Renal cortex interstitium (tissue), 11 donors: ENCODE measurements at regions not wholly inside any gene's neighbourhood (a gene's known extent, or its start where the extent isn't known, plus 50 kb on each side); places are given as distances from the start of the nearest gene placed in this dataset.
A peak's percentile ranks its signal among the peaks of the same experiment; 100 is the strongest.
"Not testable (repeated sequence)": the region's sequence is repeated elsewhere in the genome, so short reads cannot be mapped to it uniquely, and the experiment has no call there.

Experiments used
- DNase-seq, 11 donors: peaks; one replicate each; pipeline ENCODE4 v3.0.0-alpha.2; 2013; ENCODE audit warnings: low read depth in 9 of 11, low spot score in 4 of 11; ENCODE audit errors: extremely low read depth in 1 of 11

DNA sequence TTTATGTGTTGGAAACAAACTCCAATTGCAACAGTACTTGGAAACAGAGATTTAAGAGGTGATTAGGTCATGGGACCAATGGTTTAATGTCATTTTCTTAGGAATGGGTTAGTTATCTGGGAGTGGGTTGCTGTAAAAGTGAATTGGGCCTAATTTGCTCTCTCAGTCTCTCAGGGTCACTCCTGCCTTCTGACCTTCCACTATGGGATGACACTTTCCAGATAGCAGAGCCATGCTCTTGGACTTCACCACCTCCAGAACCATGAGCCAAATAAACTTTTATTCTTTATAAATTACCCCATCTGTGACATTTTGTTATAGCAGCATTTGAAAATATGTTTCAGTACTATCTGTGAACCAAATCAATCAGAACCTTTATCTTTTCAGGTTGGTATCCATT is 1509.1 kb downstream of the REEP3 start:
- no peak for DNase-seq

DNA sequence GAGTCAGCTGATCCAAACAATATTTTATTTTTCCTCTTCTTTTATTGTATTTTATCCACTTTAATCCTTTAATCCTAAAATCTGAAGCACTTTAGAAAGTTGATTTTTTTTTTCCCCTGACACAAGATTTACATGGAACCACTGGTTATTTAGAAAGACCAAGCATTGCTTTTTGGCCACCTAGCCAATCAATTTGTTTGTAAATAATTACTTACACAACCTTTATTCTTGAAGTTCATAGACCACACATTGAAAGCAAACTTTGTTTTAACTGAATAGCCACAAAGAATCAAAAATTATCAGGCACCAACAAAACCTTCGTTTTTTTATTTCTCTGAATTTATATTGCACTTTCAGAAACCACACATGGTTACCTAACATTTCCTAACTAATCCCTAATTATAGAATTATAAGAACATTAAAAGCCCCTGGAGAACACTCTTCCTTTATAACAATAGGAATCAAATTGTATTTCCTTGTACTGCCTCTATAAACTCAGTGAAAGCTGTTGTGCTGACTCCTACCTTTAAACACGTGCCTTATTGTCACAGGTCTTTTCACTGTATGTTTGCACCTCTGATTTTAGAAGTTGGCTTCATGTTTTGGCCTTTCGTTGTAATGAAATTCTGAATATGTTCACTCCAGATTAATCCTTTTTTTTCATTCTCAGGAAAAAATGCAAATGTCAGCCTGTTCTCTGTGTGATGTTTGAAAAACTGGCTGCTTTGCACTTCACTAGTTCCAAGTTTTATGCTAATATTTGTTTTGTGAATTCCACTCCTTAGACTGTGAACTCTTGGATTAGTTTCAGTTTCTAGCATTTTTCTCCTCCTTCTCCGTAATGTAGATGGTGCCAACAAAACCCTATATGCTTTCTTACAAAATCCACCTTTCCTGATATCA is 1511.9 kb downstream of the REEP3 start:
- peak in 1 of 11 donors; percentile 9 for DNase-seq

DNA sequence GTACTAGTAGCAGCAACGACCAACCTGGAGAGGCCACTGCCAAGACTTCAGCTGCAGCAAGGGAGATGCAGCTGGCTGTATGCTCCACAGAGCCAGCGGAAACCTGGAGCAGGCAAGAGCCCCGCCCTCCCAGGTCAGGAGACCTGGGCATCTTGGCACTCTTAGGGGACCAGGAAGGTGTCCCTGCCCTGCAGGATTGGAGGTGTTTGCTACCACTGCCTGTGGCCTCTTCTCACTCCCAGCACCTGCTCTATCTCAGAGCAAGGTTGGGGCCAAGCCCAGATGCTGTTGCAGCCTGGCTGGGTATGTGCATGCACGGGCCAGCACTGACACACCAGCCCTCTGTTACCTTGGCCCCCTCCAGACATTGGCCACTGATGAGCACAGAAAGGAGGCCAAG is 1512.8 kb downstream of the REEP3 start:
- DNase-seq, result no peak

DNA sequence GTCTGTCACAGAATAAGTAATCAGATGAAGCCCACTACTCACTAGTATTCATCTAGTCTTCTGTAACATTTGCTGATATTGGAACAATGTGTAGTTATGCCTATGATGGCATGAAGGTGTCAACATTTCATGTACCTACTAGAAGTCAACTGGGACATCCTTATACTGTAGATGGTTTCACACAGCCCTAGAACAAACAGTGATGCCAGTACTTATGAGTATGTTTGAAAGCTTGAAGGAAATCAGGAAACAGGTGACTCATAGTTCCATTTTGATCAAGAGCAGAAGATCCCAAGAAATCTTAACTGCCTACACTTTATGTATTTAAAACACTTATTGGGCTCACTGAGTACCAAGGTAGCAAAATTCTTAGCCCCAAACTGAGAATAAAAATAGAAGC is 1519.6 kb downstream of the REEP3 start:
- no peak for DNase-seq

DNA sequence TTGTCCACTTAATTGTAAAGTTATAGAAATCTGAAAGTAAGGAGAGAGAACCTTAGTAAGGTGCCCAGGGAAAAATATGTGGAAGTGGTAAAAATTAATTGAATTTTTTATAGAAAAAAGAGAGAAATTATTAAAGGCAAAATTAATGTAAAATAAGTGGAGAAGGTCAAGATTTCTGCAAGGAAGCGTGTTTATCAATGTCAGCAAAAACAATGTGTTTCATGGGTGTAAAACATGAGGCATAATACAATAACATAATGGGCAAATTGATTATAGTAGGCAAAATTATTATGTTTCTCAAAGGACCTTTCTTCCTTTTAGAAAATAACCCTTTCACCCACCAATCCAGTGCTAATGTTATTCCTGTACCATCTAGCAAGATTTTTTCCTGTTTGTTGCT is 1520.1 kb downstream of the REEP3 start:
- no peak for DNase-seq

DNA sequence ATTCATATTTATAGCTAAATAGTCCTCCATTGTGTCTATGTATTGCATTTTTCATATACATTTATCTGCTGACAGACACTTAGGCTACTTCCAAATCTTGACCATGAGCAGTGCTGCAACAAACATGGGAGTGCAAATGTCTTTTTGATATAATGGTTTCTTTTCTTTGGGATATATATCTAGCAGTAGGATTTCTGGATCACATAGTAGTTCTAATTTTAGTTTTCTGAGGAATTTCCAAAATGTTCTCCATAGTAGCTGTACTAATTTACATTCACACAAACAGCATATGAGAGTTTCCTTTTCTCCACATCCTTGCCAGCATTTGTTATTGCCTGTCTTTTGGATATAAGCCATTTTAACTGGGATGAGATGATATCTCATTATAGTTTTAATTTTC is 1521.3 kb downstream of the REEP3 start:
- DNase-seq, result no peak

DNA sequence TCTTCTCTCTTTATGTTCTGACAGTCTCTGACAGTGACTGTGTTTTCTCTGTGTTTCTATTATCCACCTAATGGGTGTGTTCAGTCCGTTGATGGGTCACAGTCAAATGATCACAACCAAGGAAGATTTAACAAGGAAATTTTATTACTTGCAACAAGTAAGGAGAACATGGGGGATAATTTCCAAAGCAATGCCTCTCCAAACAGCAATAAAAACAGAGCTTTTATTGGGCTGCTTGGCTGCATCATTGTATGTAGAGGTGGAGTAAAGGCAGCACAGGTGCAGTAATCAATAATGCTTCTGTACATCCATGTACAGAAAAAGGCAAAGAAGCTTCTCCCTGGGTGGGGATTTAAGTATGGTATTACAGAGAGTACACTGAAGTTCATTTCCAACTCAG is 1525.6 kb downstream of the REEP3 start:
- no peak for DNase-seq

DNA sequence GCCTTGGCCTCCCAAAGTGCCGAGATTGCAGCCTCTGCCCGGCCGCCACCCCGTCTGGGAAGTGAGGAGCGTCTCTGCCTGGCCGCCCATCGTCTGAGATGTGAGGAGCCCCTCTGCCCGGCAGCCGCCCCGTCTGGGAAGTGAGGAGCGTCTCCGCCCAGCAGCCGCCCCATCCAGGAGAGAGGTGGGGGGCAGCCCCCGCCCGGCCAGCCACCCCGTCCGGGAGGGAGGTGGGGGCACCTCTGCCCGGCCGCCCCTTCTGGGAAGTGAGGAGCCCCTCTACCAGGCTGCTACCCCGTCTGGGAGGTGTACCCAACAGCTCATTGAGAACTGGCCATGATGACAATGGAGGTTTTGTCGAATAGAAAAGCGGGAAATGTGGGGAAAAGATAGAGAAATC is 1530.9 kb downstream of the REEP3 start:
- not testable (repeated sequence) for DNase-seq

DNA sequence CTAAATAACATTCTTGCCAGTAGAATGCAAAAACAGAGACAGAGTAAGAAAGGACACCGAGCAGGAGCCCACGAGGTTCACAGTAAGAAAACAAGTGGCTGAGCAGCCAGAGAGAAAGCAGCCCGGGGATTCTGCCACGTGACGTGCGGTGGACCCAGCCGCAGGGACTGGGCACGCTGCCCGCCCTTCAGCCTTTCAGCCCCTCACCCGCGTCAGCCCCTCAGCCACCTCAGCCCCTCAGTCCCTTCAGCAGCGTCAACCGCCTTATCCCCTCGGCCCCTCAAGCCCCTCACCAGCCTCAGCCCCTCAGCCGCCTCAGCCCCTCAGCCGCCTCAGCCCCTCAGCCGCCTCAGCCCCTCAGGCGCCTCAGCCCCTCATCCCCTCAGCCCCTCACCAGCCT is 1532.2 kb downstream of the REEP3 start:
- not testable (repeated sequence) for DNase-seq

DNA sequence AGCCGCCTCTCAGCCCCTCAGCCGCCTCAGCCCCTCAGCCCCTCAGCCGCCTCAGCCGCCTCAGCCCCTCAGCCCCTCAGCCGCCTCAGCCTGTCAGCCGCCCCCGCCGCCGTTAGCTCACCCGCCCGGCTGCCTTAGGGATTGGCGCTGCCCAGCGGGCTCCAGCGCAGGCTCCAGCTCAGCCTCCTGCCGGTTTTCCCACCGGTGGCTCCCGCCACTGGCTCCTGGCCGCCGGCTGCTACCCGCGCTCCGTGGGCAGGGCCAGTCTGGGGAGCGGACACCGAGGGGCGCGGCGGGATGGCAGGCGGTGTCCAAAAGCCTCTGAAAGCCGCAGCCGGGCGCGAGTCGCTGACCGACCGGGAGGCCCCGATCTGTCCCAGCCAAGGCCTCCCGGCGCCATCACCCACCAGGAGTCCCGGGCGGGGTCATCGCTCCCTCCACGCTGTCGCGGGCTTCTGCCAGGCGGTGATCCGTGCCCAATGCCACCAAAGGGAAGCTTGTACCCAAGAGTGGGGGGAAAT is 1532.7 kb downstream of the REEP3 start:
- DNase-seq, result not testable (repeated sequence)

DNA sequence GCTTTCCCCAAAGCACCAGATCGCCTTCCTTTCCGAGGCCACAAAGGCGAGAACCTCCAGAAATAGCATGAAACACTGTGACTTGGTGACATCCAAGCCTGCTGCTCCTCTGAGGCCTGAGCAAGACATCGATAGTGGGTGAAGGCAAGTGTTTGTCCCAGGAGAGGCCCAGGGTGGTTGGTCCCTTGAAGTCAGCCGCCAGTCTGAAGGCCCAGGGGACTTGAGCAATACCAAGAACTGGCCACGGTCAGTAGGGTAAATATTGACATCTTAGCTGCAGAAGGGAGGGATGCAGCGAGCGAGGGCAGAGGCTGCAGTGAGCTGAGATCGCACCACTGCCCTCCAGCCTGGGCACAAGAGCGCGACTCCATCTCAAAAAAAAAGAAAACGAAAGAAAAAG is 1533.5 kb downstream of the REEP3 start:
- not testable (repeated sequence) for DNase-seq

DNA sequence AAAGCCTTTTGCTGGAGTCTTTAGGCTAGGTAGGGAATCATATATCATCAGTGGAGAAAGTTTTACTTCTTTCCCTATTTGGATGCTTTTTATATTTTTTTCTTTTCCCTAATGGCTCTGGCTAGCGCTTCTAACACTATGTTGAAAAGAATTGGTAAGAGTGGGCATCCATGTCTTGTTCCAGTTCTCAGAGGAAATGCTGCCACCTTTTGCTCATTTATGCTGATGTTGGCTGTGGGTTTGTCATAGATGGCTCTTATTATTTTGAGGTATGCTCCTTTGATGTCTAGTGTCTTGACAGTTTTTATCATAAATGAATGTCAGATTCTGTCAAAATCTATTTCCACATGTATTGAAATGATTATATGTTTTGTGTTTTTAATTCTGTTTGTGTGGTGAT is 1544.1 kb downstream of the REEP3 start:
- DNase-seq, result no peak

DNA sequence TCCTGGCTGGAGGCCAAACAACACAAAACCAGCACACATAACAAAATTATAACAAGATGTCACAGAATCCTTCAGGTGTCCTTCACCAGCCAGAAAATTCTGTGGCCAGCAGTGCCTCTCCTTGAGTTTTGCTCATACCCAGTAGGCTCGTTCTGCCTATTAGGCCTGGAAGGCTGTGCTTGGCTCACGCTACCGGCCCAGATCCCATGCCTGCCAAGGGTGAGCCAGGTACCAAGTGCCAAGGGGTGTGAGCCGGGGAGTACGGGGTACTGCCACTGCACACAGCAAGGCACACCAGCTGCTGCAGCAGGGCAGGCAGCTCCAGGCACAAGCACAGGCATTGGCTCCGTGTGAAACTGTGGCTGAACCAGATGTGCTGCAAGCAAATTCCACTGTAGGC is 1562.0 kb downstream of the REEP3 start:
- no peak for DNase-seq

DNA sequence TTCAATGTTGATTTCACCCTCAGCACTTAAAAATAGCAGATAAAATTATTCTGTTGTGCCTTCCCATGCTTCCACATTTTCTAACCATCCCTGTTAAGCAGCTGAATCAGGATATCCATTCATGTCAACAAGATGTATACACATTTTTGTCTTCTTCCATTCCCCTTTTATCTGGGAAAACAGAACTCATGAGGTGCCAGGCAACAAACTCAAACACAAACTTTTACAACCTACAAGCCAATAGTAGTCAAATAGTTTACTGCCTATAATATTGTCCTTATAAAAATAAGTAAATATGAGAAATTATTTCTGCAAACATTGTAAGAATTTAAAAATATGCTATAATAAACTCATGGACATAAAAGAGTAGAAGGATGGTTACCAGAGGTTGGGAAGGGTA is 1569.8 kb downstream of the REEP3 start:
- DNase-seq, result no peak

DNA sequence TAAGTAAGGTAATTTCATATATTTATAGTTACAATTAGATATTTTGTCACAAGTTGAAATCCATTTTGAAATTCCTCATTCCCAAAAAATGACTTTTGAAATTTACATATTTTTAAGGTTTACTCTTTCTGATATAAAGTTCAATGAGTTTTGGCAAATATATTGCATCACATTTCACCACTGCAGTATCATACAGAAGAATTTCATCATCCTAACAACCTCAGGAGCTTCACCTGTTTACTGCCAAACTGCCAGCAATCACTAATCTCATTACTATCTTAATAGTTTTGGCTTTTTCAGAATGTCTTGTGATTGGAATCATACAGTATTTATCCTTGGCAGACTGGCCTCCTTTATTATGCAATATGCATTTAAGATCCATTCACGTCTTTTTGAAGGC is 1578.9 kb downstream of the REEP3 start:
- no peak for DNase-seq

DNA sequence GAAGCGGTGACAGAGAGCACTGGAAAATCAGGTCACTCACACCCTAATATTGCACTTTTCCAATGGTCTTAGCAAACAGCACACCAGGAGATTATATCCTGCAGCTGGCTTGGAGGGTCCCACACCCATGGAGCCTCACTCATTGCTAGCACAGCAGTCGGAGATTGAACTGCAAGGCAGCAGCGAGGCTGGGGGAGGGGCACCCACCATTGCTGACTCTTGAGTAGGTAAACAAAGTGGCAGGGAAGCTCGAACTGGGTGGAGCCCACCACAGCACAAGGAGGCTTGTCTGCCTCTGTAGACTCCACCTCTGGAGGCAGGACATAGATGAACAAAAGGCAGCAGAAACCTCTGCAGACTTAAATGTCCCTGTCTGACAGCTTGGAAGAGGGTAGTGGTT is 1579.7 kb downstream of the REEP3 start:
- not testable (repeated sequence) for DNase-seq

DNA sequence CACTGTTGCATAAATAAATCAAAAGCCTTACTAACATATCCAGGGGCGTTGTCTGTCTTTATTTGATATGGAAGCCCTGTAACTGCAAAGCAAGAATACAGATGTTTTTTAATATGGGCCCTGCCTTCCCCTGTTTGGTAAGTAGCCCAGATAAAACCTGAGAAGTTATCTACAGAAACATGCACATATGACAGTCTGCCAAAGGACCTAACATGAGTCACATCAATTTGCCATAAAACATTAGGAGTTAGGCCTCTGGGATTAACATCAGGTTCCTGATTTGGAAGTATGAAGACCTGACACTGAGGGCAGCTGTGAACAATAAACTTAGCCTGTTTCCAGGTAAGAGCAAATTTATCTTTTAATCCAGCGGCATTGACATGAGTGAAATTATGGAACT is 1588.8 kb downstream of the REEP3 start:
- no peak for DNase-seq

DNA sequence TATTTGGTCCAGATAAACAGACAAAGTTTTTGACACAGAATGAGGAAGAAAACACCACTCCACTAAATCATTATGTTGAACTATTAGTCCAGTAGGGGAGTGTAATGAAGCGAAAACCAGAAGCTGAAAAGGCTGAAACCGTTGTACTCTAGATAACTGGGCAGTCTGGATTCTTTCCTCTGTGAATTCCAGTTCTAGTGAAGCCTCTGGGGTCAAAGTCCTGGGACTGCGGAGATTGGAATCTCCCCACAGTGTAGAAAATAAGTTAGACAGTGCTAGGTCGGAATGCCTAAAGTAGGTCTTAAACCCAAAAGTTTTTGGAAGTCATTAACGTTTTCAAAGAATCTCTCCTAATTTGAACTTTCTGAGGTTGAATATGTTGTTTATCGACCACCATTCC is 1589.9 kb downstream of the REEP3 start:
- DNase-seq, result not testable (repeated sequence)

DNA sequence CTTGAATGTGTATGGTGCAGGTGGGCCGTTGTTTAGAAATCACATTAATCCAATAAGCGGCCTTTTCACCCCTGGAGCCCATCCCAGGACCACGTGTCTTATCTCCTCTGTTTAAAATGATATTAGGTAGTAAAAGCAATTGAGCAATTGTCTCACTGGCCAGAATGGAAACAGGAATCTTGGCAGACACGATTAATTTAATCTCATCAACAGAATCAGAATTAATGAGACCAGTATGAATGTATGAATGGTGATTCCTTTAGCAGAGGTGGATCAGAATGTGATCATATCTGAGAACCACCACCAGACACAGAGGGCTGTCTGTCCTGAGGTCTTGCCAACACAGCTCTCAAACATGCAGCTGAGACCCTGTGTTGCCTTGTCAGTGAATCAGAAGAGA is 1591.4 kb downstream of the REEP3 start:
- no peak for DNase-seq

DNA sequence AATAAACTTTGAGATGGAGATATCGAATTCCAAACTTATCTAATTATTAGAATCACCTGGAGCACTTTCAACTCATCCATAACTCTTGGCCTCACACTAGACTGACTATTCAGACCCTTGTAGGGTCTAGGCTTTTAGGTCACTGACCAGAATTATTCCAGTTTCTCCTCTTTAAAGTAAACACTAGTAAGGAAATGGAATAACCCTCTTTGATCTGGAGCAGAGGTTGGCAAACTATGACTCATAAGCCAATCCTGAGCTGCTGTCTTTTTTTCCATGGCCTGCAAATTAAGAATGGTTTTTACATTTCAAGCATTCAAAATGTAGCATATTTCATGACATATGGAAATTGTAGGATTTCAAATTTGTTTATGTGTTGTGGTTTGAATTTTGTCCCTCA is 1601.9 kb downstream of the REEP3 start:
- no peak for DNase-seq

DNA sequence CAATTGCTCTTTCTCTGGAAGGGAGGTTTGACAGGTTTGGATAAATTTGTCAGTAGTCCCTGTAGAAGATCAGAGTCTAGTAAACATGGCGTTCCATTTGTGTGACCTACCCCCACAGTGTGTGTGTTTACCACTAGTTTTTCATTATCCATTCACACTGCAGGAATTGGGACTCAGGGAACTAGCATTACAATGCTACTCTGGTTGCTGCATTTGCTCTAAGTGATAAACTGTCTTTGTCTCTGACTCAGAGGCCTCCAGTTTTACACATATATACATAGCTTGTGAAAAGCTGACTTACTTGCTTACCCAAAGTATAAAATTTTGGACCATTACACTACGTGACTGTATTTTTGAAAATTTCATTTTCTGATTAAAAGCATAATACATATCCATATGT is 1604.0 kb downstream of the REEP3 start:
- no peak for DNase-seq
